Body of pancreas (tissue), 4 donors: ENCODE measurements at regions not wholly inside any gene's neighbourhood (a gene's known extent, or its start where the extent isn't known, plus 50 kb on each side); places are given as distances from the start of the nearest gene placed in this dataset.

ENCODE experiments used
- ATAC-seq: fragments of 150-250 bp; one replicate; pipeline ENCODE4 v1.9.1; 2016
- DNase-seq, 4 donors: peaks; one replicate each; pipeline ENCODE4 v3.0.0-alpha.2; 2019
- H3K27ac ChIP-seq, 4 donors: fragments of 200-600 bp; sonication (generic); 1 replicate in 3 of 4; 2 replicates in 1 of 4; pipeline versions ENCODE4 v1.5.1 to v1.6.1; 2016 to 2019; ENCODE audit warnings: mild to moderate bottlenecking in 1 of 4, mixed read lengths in 1 of 4, moderate library complexity in 1 of 4
- H3K27me3 ChIP-seq, 2 donors: fragments of 200-600 bp; sonication (generic); one replicate each; pipeline ENCODE4 v1.6.0; 2016; ENCODE audit warnings: mild to moderate bottlenecking in 1 of 2
- H3K36me3 ChIP-seq, 2 donors: fragments of 200-600 bp; sonication (generic); replicated peaks in 1 of 2; 2 replicates each; pipeline ENCODE4 v1.5.1; 2016; ENCODE audit warnings: low read depth in 2 of 2; ENCODE audit not compliant: insufficient read depth in 1 of 2
- H3K4me1 ChIP-seq: fragments of 200-600 bp; sonication (generic); one replicate; pipeline ENCODE4 v1.6.0; 2016
- H3K4me3 ChIP-seq, 2 donors: fragments of 200-600 bp; sonication (generic); 1 replicate in 1 of 2; 2 replicates in 1 of 2; pipeline ENCODE4 v1.5.1; 2016 to 2019
- H3K9me3 ChIP-seq, 3 donors: fragments of 200-600 bp; sonication (generic); 1 replicate in 2 of 3; 2 replicates in 1 of 3; pipeline ENCODE4 v1.5.1; 2016
- POLR2A ChIP-seq, 3 donors: fragments of 450-650 bp; IDR thresholded peaks; one replicate each; pipeline ENCODE4 v1.6.1; 2016; ENCODE audit warnings: antibody characterized with exemption in 3 of 3, mild to moderate bottlenecking in 2 of 3
- WGBS, 2 donors: methylation state at CpG; one replicate each; pipeline ENCODE4 v1.1.5; 2017; 5-methylcytosine and 5-hydroxymethylcytosine counted together
- intact Hi-C: fragments of 100-400 bp; cut with DNase I; formaldehyde crosslinking; loops from one replicate; pipeline ENCODE4 v1.15.1; 2023
- TF ChIP-seq, protein P1 (sequence below), 7 experiments: fragments of 450-650 bp in 4 of 7; fragments of 200-600 bp in 3 of 7; sonication (generic) in 3 of 7; IDR thresholded peaks; one replicate each; pipeline ENCODE4 v1.5.1; 2016 to 2019; ENCODE audit warnings: antibody characterized with exemption in 7 of 7

DNA sequence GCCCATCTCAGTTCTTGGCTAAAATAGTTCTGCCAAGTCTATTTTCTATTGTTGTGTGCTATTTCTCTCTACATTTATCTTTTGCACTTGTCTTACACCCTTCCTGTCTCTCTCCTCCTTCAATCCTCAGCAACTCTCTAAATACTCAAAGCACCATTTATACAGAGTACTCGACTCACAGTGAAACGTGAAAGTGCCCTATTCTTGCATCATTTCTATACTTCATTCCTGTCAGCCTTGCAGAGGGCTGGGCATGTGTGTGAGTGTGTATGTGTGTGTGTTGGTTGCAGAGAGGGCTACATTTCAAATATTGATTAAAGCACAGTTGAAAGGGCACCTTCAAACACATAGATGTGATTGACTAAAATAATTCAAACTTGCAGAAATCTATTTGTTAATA, 373.2 kb upstream of the MANEA start:
- intact Hi-C loops = no loop called here
- H3K4me3 ChIP-seq = no peak overlapping the region
- no peaks in the 10 kb centered on the region for H3K9me3 ChIP-seq
- H3K27ac ChIP-seq = no peak overlapping the region
- TF ChIP-seq, protein P1, sequence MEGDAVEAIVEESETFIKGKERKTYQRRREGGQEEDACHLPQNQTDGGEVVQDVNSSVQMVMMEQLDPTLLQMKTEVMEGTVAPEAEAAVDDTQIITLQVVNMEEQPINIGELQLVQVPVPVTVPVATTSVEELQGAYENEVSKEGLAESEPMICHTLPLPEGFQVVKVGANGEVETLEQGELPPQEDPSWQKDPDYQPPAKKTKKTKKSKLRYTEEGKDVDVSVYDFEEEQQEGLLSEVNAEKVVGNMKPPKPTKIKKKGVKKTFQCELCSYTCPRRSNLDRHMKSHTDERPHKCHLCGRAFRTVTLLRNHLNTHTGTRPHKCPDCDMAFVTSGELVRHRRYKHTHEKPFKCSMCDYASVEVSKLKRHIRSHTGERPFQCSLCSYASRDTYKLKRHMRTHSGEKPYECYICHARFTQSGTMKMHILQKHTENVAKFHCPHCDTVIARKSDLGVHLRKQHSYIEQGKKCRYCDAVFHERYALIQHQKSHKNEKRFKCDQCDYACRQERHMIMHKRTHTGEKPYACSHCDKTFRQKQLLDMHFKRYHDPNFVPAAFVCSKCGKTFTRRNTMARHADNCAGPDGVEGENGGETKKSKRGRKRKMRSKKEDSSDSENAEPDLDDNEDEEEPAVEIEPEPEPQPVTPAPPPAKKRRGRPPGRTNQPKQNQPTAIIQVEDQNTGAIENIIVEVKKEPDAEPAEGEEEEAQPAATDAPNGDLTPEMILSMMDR (IDR thresholded peaks at IDR 0.05) = no peak
- no peak for TF ChIP-seq POLR2A (IDR thresholded peaks at IDR 0.05)
- ATAC-seq (no peak), DNase-seq (no peak)
- no peaks in the 10 kb centered on the region for H3K27me3 ChIP-seq
- no peaks in the 10 kb centered on the region for H3K36me3 ChIP-seq
- 46 to 65% methylated on average over 2 of the region's 2 CpGs for WGBS, 2 donors
- H3K4me1 ChIP-seq = no peaks in the 10 kb centered on the region

DNA sequence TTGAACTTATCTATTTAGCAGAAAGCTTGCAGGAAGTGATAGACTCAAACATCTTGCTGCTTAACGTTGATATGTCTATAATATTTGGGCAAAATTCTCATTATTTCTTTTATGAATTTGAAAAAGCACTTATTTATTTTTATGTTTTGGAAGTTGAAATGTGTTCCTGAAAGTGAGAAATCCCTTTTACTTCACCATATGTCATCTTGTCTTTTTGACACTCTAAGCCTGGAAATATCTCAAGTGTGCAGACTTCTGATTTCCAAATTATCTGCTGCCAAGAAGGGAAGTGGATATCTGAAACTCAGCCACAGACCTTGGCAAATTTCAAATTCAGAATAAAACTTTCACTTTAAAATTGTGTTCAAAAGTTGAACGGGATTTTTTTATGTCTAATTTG, 368.7 kb upstream of the MANEA start:
- no peaks in the 10 kb centered on the region for H3K4me1 ChIP-seq
- H3K4me3 ChIP-seq = no peak overlapping the region
- no peaks in the 10 kb centered on the region for H3K27me3 ChIP-seq
- ATAC-seq (no peak), DNase-seq (no peak)
- no peak overlapping the region for H3K27ac ChIP-seq
- TF ChIP-seq POLR2A (IDR thresholded peaks at IDR 0.05) = no peak
- TF ChIP-seq, protein P1 (IDR thresholded peaks at IDR 0.05) = no peak
- H3K9me3 ChIP-seq = no peaks in the 10 kb centered on the region
- no peaks in the 10 kb centered on the region for H3K36me3 ChIP-seq
- 29 to 51% methylated on average over 2 of the region's 2 CpGs for WGBS, 2 donors
- intact Hi-C loops = no loop called here

DNA sequence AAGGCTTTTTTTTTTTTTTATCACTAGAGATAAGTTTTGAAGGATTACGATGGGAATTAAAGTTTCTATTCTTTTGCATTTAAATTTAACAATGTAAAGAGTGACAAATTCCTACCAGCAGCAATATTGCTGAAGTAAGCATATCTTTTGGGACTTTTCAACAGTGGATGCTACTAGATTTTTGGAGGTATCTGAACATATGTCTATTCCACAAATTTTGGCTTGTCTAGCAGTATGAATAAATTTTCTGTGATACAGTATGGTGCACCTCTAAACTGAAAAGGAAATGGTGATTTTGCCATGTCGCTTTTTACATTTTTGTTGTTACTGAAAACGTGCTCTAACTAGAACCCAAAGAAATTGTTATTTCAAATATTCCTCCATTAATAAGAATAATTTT, 368.3 kb upstream of the MANEA start:
- 49 to 67% methylated on average over 3 of the region's 3 CpGs for WGBS, 2 donors
- no peak for TF ChIP-seq POLR2A (IDR thresholded peaks at IDR 0.05)
- TF ChIP-seq, protein P1 (IDR thresholded peaks at IDR 0.05) = no peak

DNA sequence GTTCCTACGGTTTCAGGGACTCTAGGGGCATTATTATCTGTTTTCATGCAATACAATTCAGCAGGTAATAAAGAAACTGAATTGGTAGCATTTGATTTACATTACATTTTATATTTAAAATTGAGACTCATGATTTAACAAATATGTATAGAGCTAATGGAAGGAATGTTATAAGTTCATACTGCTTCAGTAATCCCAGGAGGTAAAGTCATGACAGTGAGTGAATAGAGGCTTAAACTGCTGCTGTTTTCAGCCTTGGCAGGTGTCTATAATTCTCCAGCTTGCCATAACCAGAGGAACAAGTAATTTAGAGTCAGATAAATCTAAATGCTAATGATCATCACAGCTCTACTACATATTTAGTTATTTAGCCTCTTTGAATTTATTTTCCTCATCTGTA, 360.8 kb upstream of the MANEA start:
- no peaks in the 10 kb centered on the region for H3K9me3 ChIP-seq
- 42 to 46% methylated on average over 1 of the region's 1 CpG for WGBS, 2 donors
- H3K4me3 ChIP-seq = no peak overlapping the region
- intact Hi-C loops = no loop called here
- H3K4me1 ChIP-seq = no peaks in the 10 kb centered on the region
- DNase-seq (no peak), ATAC-seq (no peak)
- H3K27ac ChIP-seq = no peak overlapping the region
- no peaks in the 10 kb centered on the region for H3K36me3 ChIP-seq
- no peaks in the 10 kb centered on the region for H3K27me3 ChIP-seq
- TF ChIP-seq, protein P1 (IDR thresholded peaks at IDR 0.05) = no peak
- TF ChIP-seq POLR2A (IDR thresholded peaks at IDR 0.05) = no peak

More for the DNA sequence above, 368.3 kb upstream of the MANEA start:
- intact Hi-C loops = no loop called here
- ATAC-seq (no peak), DNase-seq (no peak)
- Histone ChIP-seq H3K4me3 (no peak overlapping the region), H3K4me1 (no peaks in the 10 kb centered on the region), H3K9me3 (no peaks in the 10 kb centered on the region), H3K36me3 (no peaks in the 10 kb centered on the region), H3K27me3 (no peaks in the 10 kb centered on the region), H3K27ac (no peak overlapping the region)

DNA sequence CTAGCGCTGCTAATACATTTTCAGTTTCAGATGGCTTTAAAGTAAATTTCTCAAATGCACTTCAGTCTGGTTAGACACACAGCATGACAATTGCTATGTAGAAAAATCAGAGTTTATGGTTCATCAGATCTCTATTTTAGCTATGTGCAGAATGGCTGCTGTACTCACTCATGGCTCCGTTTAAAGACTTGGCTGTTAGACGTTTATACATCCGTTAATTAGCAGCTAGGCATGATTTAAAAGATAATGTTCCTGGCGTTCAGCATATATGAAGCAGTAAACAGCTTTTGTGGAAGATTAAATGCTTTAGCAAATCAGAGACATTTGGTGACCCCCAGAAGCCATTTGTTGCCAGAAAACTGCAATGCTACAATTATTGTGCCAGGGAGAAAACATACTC, 350.0 kb upstream of the MANEA start:
- H3K36me3 ChIP-seq = no peaks in the 10 kb centered on the region
- no peaks in the 10 kb centered on the region for H3K4me1 ChIP-seq
- 17 to 18% methylated on average over 5 of the region's 5 CpGs for WGBS, 2 donors
- ATAC-seq (no peak), DNase-seq (no peak)
- TF ChIP-seq, protein P1 (IDR thresholded peaks at IDR 0.05) = no peak
- TF ChIP-seq POLR2A (IDR thresholded peaks at IDR 0.05) = no peak
- H3K27ac ChIP-seq = no peak overlapping the region
- no peak overlapping the region for H3K4me3 ChIP-seq
- intact Hi-C loops = no loop called here
- H3K27me3 ChIP-seq = no peaks in the 10 kb centered on the region
- H3K9me3 ChIP-seq = no peaks in the 10 kb centered on the region
